HG02870 (cell line): ENCODE measurements at regions not wholly inside any gene's neighbourhood (a gene's known extent, or its start where the extent isn't known, plus 50 kb on each side); places are given as distances from the start of the nearest gene placed in this dataset.
"Not testable (repeated sequence)": the region's sequence is repeated elsewhere in the genome, so short reads cannot be mapped to it uniquely, and the experiment has no call there.

Experiments used
- ATAC-seq: cut with Tn5 transposase; IDR thresholded peaks from one replicate; pipeline ENCODE4 v1.9.1; 2021; ENCODE audit warnings: mild to moderate bottlenecking, moderate library complexity; ENCODE audit not compliant: unreplicated experiment

- no peak for ATAC-seq
These were observed 185.6 kb downstream of the INSC start for GRCh38 chr11:15300341-15300740.

DNA sequence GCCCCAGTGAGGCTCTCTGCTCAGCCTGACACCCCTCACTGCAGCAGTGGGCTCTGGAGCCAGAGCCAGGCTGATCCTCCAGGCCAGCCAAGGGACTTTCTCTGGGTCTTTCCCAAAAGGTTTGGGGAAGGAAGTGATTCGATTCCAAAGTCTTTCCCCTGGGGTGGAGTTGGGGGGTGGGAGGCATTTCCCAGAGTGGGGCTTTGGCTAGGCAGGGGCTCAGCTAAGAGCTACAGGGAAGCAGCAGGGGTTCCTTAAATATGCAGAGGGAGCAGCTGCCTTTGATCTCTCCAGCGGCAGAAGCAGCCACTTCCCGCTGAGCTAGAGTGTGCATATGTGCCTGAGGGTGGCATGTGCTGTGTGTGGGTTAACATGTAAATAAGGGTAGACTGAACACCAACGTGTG lies 192.9 kb downstream of the INSC start:
- ATAC-seq = no peak

GRCh38 chr11:15308840-15309239 lies 194.1 kb downstream of the INSC start:
- no peak for ATAC-seq

DNA sequence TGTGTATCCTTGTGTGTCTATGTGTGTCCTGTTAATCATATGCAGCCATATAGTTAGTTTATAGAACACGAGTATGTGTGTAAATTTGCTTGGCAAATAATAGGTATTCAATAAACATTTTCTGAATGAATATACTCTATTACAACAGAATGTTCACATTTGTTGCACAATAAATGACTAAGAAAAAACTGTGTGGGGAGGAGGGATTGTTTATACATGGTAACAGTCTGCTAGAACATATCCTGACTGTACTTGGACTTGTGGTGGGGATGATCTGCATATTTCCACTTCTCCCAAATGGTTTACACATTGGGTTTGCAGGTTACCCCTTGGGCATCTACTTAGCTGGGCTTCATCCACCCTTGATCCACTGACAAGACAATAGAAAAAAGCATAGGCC lies 194.6 kb downstream of the INSC start:
- ATAC-seq = no peak

DNA sequence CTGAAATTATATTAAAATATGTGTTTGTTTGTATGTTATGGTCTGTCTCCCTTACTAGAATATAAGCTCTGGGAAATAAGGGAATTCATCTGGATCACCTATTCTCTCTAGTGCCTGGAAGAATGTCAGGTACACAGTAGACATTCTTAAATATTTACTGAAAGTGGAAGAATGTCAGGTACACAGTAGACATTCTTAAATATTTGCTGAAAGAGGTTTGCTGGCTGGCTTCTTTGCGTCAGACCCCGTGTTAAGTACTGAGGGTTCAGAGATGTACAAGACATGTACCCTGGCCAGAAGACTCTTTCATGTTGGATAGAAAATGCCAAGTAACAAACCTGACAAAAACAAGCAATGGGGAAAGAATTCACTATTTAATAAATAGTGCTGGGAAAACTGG lies 199.1 kb downstream of the INSC start:
- ATAC-seq = no peak

DNA sequence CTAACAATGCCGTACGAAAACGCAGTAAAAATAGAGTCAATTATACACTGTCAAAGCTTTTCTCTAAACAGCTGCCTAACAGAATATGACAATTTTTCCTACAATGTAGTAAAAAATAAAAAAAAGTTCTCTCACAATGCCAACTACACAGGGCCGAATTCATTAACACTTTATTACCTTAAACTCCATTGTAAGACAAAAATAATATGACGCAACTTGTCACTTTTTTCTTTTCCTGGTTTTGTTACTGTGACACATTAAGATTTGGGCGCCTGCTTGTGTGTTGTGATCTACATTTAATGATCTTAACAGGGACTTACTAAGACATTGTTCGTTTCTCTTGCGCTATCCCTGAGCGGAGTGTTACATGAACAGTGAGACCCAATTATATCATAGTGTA lies 204.1 kb downstream of the INSC start:
- ATAC-seq = no peak

- no peak for ATAC-seq
These were observed 211.8 kb downstream of the INSC start for GRCh38 chr11:15326520-15326919.

DNA sequence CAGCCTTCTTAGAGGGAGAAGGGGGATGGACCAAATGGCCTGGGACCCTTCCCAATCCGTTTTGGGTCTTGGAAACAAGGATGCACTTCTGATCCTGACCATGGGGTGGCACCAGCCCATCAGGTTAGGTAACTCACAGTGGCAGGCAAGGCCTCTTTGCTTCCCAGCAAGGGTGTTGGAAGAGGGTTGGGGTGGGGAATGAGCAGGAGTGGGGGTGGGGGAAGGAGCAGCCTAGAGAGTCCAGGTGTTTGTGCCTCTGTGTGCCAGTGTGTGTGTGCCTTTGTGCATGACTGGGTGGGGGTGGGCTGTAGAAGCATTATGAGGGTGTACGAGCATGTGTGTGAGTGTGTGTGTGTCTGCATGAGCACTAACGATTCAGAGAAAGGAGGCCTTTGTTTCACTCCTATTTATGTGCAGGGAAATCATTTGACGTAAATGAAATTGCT lies 213.1 kb downstream of the INSC start:
- ATAC-seq = peak; percentile 50

- no peak for ATAC-seq
These were observed 218.7 kb downstream of the INSC start for GRCh38 chr11:15333407-15333806.

DNA sequence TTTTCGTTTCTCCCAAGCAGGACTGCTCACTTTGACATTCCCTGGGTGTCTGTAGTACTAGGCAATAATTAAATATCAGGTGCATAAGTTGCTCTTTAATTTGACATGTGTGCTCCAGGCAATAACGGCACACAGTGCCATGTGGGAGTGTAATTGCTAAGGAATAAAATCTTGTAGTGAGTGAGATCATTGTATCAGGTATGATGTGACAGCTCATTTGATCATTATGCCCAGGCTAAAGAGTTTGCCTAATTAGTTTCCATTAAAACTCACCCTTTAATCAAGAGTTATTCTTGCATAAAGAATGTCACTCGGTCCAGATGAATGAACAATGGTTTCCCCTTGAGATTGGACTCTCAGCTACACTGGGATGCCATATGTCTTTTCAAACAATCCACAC lies 220.0 kb downstream of the INSC start:
- no peak for ATAC-seq

DNA sequence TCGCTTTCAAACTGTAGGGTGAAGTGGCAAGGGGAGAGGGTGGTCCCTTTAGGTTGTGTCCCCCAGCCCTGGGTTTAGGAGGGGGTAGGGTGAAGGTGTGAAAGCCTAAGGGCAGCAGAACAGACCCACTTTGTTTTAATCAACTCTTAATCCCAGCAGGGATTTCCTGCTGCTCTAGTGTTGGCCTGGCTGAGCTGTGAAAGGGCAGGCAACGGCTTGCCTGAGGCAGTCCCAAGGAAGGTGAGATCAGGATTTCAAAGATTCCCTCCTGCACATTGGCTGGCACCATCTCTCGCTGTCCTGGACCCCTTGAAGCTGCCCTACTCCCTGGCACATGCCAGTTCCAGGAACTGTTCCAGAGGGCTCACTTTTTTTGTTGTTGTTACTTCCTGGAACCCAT lies 221.3 kb downstream of the INSC start:
- ATAC-seq = no peak

DNA sequence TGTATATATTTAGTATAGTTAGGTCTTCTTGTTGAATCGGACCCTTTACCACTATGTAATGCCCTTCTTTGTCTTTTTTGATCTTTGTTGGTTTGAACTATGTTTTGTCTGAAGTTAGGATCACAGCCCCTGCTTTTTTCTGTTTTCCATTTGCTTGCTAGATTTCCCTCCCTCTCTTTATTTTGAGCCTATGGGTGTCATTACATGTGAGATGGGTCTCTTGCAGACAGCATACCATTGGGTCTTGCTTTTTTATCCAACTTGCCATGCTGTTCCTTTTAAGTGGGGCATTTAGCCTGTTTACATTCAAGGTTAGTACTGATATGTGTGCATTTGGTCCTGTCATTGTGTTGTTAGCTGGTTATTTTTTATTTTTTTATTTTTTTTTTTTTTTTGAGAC lies 224.6 kb downstream of the INSC start:
- ATAC-seq = no peak

GRCh38 chr11:15341587-15341986 lies 226.9 kb downstream of the INSC start:
- ATAC-seq = no peak

- no peak for ATAC-seq
These were observed 227.4 kb downstream of the INSC start for GRCh38 chr11:15342163-15342562.

DNA sequence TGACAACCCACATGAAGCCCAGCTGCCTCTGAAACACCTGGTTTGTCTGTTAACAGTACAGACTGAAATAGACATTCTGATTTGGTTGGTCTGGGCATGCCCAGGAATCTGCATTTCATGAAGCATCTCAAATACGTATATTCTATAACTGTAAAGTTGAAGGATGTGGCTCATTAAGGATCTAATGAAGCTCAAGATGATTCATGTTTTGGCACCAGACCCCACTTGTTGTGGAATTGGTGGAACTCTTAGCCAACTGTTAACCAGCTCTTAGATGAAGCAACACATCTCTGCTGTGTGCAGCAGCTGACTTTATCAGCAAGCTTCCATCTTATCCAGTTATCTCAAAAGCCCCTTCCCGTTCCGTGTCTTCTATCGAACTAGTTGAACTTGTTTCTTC lies 232.2 kb downstream of the INSC start:
- ATAC-seq = no peak

DNA sequence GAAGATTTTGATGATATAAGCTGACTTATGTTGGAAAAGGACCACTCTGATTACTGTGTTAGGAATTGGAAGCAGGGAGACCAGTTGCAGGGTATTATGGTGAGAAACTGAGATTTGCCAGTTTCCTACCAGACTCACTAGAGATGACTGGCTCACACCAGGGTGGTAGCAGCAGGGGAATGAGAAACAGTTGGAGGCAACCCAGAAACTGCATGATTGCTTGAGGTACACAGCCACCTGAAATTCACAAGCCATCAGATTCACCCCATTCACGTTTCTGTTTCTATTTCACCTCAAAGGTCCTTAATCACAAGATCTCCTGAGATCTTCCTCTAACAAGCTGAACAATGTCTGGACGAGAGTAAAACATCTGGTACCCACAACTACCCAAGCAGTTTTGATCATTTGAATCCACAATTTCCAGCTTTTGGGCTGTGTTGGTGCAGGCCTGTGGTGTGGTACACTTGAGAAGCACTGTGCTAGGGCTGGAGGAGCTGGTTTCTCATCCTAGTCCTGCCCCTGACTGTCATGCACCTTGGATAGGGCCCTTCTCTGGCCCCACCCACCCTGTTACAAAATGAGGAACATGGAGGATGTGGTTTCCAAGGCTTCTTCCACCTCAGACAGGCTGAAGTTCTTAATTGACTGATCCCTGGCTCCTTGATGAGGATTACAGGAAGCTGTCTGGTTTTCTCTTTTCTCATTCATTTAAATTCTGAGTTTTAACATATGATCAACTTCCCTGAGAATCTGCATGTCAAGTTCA lies 233.4 kb downstream of the INSC start:
- no peak for ATAC-seq

GRCh38 chr11:15349413-15349812 lies 234.7 kb downstream of the INSC start:
- no peak for ATAC-seq

DNA sequence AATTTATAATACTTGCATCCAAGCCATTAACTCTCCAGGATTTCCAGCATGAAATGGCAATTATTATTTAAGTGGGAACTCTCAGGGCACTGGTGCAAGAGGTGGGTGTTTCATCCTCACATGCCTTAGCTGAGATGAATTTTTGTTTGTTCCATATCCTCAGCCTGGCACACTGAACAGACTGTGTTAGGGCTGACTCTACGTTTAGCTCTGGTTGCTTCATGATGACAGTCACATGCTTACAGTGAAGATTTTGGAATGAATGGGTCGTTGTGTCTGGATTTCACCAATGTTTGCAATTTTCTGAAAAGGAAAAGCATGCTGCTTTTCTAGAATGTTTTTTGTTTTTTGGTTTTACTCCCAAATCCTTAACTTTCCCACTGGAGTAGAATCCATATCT lies 246.6 kb downstream of the INSC start:
- ATAC-seq = no peak

- not testable (repeated sequence) for ATAC-seq
These were observed 250.6 kb downstream of the INSC start for GRCh38 chr11:15365286-15365685.

GRCh38 chr11:15367695-15368094 lies 253.0 kb downstream of the INSC start:
- no peak for ATAC-seq

DNA sequence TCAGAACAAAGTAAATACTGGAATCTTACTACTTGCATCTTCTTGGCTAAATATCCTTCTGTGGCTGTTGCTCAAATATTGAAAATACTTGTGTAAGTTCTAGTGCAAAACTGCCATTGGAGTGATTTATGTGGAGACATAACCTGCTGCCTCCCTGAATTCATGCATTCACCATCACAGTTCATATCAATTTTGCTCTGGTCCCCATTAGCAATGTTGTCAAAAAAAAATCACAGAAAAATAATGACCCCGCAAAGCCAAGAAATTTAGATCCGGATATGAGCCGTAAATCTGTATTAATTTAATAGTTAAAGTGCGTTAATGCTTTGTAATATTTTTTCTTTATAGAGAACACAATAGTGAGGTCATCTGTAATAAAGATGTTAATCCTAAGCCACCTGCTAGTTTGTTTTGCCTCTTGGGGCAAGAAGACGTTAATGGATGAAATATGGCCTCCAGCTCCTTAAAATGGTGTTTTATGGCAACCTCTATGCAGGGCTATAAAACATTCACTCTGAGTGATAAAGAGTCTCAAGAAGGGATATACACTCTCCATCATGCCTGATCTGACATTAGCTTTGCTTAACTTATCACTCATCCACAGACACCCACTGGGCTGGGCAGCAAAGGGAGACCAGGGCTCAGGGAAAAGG lies 255.9 kb downstream of the INSC start:
- no peak for ATAC-seq

GRCh38 chr11:15371533-15371932 lies 256.8 kb downstream of the INSC start:
- no peak for ATAC-seq

- ATAC-seq = no peak
These were observed 259.7 kb downstream of the INSC start for GRCh38 chr11:15374418-15374817.
